ENCODE measurements at regions not wholly inside any gene's neighbourhood (a gene's known extent, or its start where the extent isn't known, plus 50 kb on each side); places are given as distances from the start of the nearest gene placed in this dataset.
A peak's percentile ranks its signal among the peaks of the same experiment; 100 is the strongest.

DNA sequence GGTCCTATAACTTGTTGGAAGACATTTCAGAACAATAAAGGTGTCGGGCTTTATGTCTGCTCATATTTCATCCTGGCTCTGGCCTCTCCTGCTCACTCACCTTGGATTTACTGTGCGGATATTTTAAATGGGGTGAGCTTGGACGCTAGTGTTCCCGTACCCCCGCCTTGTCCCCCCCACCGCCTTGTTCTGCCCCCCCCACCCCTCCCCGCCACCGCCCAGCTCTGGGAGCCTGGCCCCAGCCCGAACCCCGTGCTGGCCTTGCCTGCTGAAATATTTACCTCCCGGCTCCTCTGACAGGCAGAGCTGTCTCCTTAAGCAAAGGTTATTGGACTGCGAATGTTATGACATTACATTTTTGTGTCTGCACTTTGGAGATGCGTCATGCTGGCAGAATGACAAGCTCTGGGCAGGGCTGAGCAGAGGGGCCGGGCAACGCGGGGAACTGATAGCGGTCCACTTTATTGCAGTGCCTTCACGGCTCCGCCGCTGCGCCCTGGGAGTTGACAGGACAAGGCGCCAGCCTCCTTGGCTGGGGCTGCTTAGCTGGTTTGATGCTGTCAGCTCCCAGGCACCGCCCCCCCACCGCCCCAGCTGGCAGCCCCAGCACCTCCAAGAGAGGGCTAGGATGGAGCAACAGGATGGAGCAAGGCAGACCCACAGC lies 222.5 kb upstream of the GSE1 start:
- TF ChIP-seq CTCF (IDR thresholded peaks at IDR 0.05) = no peak
- peak in 1 of 2 donors; percentile 58 for TF ChIP-seq POLR2A (IDR thresholded peaks at IDR 0.05)
- WGBS, 4 donors = 27 to 48% (median 33%) methylated on average over 7 to 24 of the region's 24 CpGs
- Histone ChIP-seq H3K36me3 (replicated peaks in 1 of 2) (no peaks in the 10 kb centered on the region), H3K9me3 (replicated peaks in 1 of 3) (no peaks in the 10 kb centered on the region), H3K4me3 (no peak overlapping the region), H3K4me1 (replicated peaks in 1 of 2) (peaks cover 21 to 47% of the 10 kb centered on the region in 2 donors), H3K27ac (peak overlapping the region; percentile 67 to 91 (median 74)), H3K27me3 (no peaks in the 10 kb centered on the region)
- intact Hi-C loops (cut with DNase I) = loop anchor here in 1 of 2 donors (10.0 kb wide), 1 partner anchor 324 kb away; no protein-coding TSS in a partner anchor
- DNase-seq = peak; percentile 91 to 98 (median 97)

DNA sequence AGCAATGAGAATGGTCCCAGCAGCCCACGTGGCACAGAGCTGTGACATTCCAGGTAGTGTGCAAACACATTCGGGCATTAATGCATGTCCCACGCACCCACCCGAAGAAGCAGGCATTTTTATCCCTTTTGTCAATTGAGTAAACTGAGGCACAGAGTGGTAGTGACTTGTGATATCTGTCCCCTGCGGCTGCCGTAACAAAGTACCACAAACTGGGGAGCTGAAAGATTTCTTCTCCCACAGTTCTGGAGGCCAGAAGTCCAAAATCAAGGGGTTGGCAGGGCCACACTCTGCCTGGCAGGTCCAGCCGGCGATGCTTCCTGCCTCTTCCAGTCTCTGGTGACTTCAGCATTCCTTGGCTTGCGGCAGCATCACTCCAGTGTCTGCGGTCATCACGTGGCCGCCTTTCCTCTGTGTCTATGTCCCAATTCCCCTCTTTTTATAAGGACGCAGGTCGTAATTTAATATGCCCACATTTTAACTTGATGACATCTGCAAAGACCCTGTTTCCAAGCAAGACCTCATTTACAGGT lies 221.9 kb upstream of the GSE1 start:
- Histone ChIP-seq H3K27ac (peak overlapping the region in 3 of 5 donors; percentile 73 to 91 (median 87)), H3K4me1 (replicated peaks in 1 of 2) (peaks cover 27 to 49% of the 10 kb centered on the region in 2 donors), H3K27me3 (no peaks in the 10 kb centered on the region), H3K36me3 (replicated peaks in 1 of 2) (no peaks in the 10 kb centered on the region), H3K9me3 (replicated peaks in 1 of 3) (no peaks in the 10 kb centered on the region), H3K4me3 (no peak overlapping the region)
- 82 to 88% (median 85%) methylated on average over 11 to 14 of the region's 14 CpGs for WGBS, 4 donors
- intact Hi-C loops (cut with DNase I) = loop anchor here in 1 of 2 donors (10.0 kb wide), 1 partner anchor 324 kb away; no protein-coding TSS in a partner anchor
- DNase-seq = peak in 5 of 7 donors; percentile 13 to 30 (median 19)
- TF ChIP-seq POLR2A (IDR thresholded peaks at IDR 0.05) = no peak
- TF ChIP-seq CTCF (IDR thresholded peaks at IDR 0.05) = no peak

- no peaks in the 10 kb centered on the region for H3K9me3 ChIP-seq (replicated peaks in 1 of 3)
- 59 to 73% (median 67%) methylated on average over 10 to 11 of the region's 11 CpGs for WGBS, 4 donors
- peak overlapping the region in 3 of 5 donors; percentile 26 to 91 (median 87) for H3K27ac ChIP-seq
- H3K4me1 ChIP-seq (replicated peaks in 1 of 2) = peaks cover 34 to 57% of the 10 kb centered on the region in 2 donors
- H3K36me3 ChIP-seq (replicated peaks in 1 of 2) = no peaks in the 10 kb centered on the region
- H3K27me3 ChIP-seq = no peaks in the 10 kb centered on the region
- no peak overlapping the region for H3K4me3 ChIP-seq
- intact Hi-C loops (cut with DNase I) = loop anchor here in 1 of 2 donors (10.0 kb wide), 1 partner anchor 323 kb away; no protein-coding TSS in a partner anchor
- peak; percentile 33 to 65 (median 37) for DNase-seq
- TF ChIP-seq CTCF (IDR thresholded peaks at IDR 0.05) = no peak
- no peak for TF ChIP-seq POLR2A (IDR thresholded peaks at IDR 0.05)
These were observed 221.1 kb upstream of the GSE1 start for GRCh38 chr16:85391769-85392583.
